Pulmonary artery endothelial cell (primary cell): ENCODE measurements at regions not wholly inside any gene's neighbourhood (a gene's known extent, or its start where the extent isn't known, plus 50 kb on each side); places are given as distances from the start of the nearest gene placed in this dataset.

Source experiments
- DNase-seq: peaks from one replicate; pipeline ENCODE4 v3.0.0-alpha.2; 2011; ENCODE audit warnings: low read depth, low spot score

- no peak for DNase-seq
Observed at GRCh38 chr13:24007979-24008620, 110.8 kb upstream of the C1QTNF9B start.

GRCh38 chr13:24008679-24009078 lies 111.4 kb upstream of the C1QTNF9B start:
- DNase-seq: no peak

GRCh38 chr13:24011266-24011665 lies 114.0 kb upstream of the C1QTNF9B start:
- no peak for DNase-seq

- no peak for DNase-seq
Observed at GRCh38 chr13:24012648-24013047, 115.3 kb upstream of the C1QTNF9B start.

GRCh38 chr13:24013189-24013588 lies 115.9 kb upstream of the C1QTNF9B start:
- no peak for DNase-seq

- DNase-seq: no peak
Observed at GRCh38 chr13:24016046-24016445, 118.7 kb upstream of the C1QTNF9B start.

GRCh38 chr13:24022568-24022967 lies 125.3 kb upstream of the C1QTNF9B start:
- DNase-seq: no peak

GRCh38 chr13:24023073-24023472 lies 125.8 kb upstream of the C1QTNF9B start:
- no peak for DNase-seq

- no peak for DNase-seq
Observed at GRCh38 chr13:24027494-24027893, 130.2 kb upstream of the C1QTNF9B start.

- DNase-seq: no peak
Observed at GRCh38 chr13:24032252-24032651, 128.3 kb upstream of the SPATA13 start.

GRCh38 chr13:24032674-24033073 lies 127.8 kb upstream of the SPATA13 start:
- no peak for DNase-seq

GRCh38 chr13:24033527-24034302 lies 126.8 kb upstream of the SPATA13 start:
- DNase-seq: no peak

- no peak for DNase-seq
Observed at GRCh38 chr13:24035411-24035810, 125.1 kb upstream of the SPATA13 start.

GRCh38 chr13:24036115-24036514 lies 124.4 kb upstream of the SPATA13 start:
- DNase-seq: no peak

GRCh38 chr13:24038405-24038804 lies 122.1 kb upstream of the SPATA13 start:
- no peak for DNase-seq

GRCh38 chr13:24038841-24039330 lies 121.6 kb upstream of the SPATA13 start:
- DNase-seq: no peak

GRCh38 chr13:24039621-24040475 lies 120.7 kb upstream of the SPATA13 start:
- no peak for DNase-seq

- DNase-seq: no peak
Observed at GRCh38 chr13:24040835-24041234, 119.7 kb upstream of the SPATA13 start.

- DNase-seq: no peak
Observed at GRCh38 chr13:24041651-24042225, 118.8 kb upstream of the SPATA13 start.

- no peak for DNase-seq
Observed at GRCh38 chr13:24042710-24043440, 117.6 kb upstream of the SPATA13 start.
